ENCODE measurements at regions not wholly inside any gene's neighbourhood (a gene's known extent, or its start where the extent isn't known, plus 50 kb on each side); places are given as distances from the start of the nearest gene placed in this dataset.

DNA sequence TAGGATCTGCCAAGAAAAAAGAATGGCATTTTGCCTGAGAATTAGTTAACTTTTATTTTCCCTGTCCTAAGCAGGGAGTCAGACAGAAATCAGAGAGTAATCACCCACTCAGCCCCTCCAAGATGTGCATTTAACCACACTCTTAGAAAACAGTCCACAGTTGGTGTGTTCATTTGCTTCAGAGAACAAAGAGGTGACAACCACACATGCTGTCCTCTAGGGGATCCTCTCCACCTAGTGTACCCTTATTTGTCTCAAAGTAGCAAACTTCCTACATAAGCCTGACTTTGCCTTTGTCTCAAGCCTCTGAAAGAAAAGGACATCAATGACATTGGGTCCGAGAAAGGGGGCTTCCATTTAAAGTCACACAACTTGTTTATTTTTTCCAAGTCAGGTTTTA lies 107.0 kb upstream of the RFC3 start:
- peaks cover 10% of the 10 kb centered on the region for H3K9me3 Mint-ChIP-seq
- peaks cover 6% of the 10 kb centered on the region; the same call in 1 of the 2 replicates for H3K36me3 Mint-ChIP-seq (ENCODE audit: low read depth)
- DNase-seq: no peak
- no peaks in the 10 kb centered on the region for H3K4me1 Mint-ChIP-seq (ENCODE audit: low read depth)
- no peak overlapping the region for H3K4me3 Mint-ChIP-seq
- H3K27me3 Mint-ChIP-seq (ENCODE audit: insufficient read depth): peaks cover 13% of the 10 kb centered on the region
- H3K27ac Mint-ChIP-seq: no peak overlapping the region
- TF ChIP-seq, protein P1, sequence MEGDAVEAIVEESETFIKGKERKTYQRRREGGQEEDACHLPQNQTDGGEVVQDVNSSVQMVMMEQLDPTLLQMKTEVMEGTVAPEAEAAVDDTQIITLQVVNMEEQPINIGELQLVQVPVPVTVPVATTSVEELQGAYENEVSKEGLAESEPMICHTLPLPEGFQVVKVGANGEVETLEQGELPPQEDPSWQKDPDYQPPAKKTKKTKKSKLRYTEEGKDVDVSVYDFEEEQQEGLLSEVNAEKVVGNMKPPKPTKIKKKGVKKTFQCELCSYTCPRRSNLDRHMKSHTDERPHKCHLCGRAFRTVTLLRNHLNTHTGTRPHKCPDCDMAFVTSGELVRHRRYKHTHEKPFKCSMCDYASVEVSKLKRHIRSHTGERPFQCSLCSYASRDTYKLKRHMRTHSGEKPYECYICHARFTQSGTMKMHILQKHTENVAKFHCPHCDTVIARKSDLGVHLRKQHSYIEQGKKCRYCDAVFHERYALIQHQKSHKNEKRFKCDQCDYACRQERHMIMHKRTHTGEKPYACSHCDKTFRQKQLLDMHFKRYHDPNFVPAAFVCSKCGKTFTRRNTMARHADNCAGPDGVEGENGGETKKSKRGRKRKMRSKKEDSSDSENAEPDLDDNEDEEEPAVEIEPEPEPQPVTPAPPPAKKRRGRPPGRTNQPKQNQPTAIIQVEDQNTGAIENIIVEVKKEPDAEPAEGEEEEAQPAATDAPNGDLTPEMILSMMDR (IDR thresholded peaks at IDR 0.05): no peak

DNA sequence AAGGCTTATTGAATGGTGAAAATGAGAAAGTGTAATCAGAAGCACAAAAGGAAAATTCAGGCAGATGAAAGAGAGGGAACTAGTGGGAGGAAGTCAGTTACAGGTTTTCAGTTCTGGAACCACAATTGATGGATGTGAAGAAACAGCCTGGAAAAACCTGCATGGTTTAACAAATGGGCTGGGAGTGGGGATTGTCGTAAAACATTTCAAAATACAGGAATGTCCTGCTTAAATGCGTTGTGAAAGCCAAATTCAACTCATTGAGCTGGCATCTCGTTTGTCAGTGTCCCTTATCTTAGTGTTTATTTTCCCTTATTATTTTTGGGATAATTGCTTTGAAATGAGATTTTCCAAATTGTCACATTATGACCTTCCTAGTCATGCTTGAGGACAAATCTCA lies 106.5 kb upstream of the RFC3 start:
- H3K4me3 Mint-ChIP-seq: no peak overlapping the region

DNA sequence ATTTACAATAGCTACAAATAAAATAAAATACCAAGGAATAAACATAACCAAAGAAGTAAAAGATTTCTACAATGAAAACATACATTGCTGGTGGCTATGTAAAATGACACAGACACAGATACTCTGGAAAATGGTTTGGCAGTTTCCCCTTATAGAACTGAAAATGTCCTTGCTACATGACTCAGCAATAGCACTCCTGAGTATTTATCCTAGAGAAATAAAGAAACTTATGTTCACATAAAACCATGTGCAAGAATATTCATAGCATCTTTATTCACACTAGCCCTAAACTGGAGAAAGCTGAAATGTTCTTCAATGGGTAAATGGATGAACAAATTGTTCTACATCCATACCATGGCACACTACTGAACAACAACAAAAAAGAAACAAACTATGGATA lies 100.2 kb upstream of the RFC3 start:
- DNase-seq: no peak
- peaks cover 6% of the 10 kb centered on the region for H3K27me3 Mint-ChIP-seq (ENCODE audit: insufficient read depth)

More for the DNA sequence above, 106.5 kb upstream of the RFC3 start:
- Mint-ChIP-seq H3K27ac (no peak overlapping the region), H3K27me3 (ENCODE audit: insufficient read depth) (peaks cover 13% of the 10 kb centered on the region), H3K4me1 (ENCODE audit: low read depth) (no peaks in the 10 kb centered on the region), H3K36me3 (ENCODE audit: low read depth) (peaks cover 6% of the 10 kb centered on the region; the same call in 1 of the 2 replicates), H3K9me3 (peaks cover 9% of the 10 kb centered on the region)
- no peak for DNase-seq
- TF ChIP-seq, protein P1 (IDR thresholded peaks at IDR 0.05): no peak

DNA sequence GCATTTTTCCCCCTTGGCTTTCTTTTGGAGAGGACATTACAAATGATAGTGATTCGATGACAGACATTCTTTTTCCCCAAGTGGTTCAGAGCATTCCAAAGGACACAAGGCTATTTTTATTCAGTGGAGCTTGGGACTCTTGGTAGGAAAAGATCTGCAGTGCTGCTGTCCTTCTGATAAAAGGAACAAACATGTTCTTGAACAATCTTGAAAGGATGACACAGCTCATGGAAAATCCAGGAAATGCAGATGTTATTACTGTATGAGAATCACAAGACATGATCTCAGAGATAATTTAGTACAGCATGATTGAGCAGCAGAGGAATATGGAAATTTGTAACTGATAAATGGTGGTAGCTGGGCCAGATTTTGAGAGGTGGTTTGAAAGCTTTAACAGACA lies 96.2 kb upstream of the RFC3 start:
- H3K4me1 Mint-ChIP-seq (ENCODE audit: low read depth): peaks cover 34% of the 10 kb centered on the region
- no peaks in the 10 kb centered on the region for H3K9me3 Mint-ChIP-seq
- H3K4me3 Mint-ChIP-seq: peak overlapping the region; percentile 53
- H3K36me3 Mint-ChIP-seq (ENCODE audit: low read depth): no peaks in the 10 kb centered on the region
- peak overlapping the region; percentile 69 for H3K27ac Mint-ChIP-seq
- no peaks in the 10 kb centered on the region for H3K27me3 Mint-ChIP-seq (ENCODE audit: insufficient read depth)
- DNase-seq: peak; percentile 71
- TF ChIP-seq, protein P1 (IDR thresholded peaks at IDR 0.05): no peak

More for the DNA sequence above, 100.2 kb upstream of the RFC3 start:
- no peaks in the 10 kb centered on the region for H3K36me3 Mint-ChIP-seq (ENCODE audit: low read depth)
- TF ChIP-seq, protein P1 (IDR thresholded peaks at IDR 0.05): no peak
- no peaks in the 10 kb centered on the region; the same call in 1 of the 2 replicates for H3K9me3 Mint-ChIP-seq
- no peak overlapping the region for H3K4me3 Mint-ChIP-seq
- peaks cover 21% of the 10 kb centered on the region for H3K4me1 Mint-ChIP-seq (ENCODE audit: low read depth)
- no peak overlapping the region for H3K27ac Mint-ChIP-seq

DNA sequence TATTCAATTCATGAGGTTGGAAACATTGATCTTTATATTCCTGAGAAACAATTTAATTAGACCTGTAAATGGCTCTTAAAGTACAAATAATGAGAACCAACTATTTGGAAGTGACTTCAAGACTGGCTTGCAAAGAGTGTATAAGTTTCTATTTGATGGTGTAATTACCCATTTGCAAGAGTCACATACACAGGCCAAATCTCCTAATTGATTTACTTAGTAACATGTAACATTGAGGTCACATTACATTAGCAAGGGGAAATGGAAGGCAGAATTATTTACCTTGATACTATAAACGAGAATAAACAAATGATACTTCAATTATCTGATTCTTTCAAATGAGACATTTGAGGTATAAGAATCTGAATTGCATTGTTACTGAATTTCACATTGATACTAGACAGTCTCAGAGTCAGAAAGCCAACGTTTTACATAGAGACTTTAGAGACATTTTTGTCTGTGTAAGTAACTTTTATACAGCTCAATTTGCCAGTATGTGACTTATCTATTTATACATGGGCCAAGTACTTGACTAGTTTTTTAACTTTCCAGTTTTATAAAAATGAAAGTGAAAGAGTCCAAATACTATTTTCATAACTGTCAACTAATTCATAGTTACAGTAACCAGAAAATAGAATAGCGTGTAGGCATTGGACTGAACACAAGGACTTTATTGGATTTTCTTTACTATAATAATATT lies 95.6 kb upstream of the RFC3 start:
- TF ChIP-seq, protein P1 (IDR thresholded peaks at IDR 0.05): no peak
- Mint-ChIP-seq H3K4me3 (peak overlapping the region; percentile 53), H3K4me1 (ENCODE audit: low read depth) (peaks cover 38% of the 10 kb centered on the region), H3K9me3 (no peaks in the 10 kb centered on the region), H3K27me3 (ENCODE audit: insufficient read depth) (no peaks in the 10 kb centered on the region), H3K36me3 (ENCODE audit: low read depth) (no peaks in the 10 kb centered on the region), H3K27ac (peak overlapping the region; percentile 69)
- DNase-seq: no peak
